BLaER1 (cell line): ENCODE measurements at regions not wholly inside any gene's neighbourhood (a gene's known extent, or its start where the extent isn't known, plus 50 kb on each side); places are given as distances from the start of the nearest gene placed in this dataset.

ENCODE experiments used
- H3K27ac ChIP-seq: shearing (Covaris generic); formaldehyde crosslinking; 2 replicates; pipeline ENCODE4 v1.8.1; 2022
- H3K27me3 ChIP-seq: shearing (Covaris generic); formaldehyde crosslinking; 2 replicates; pipeline ENCODE4 v1.8.1; 2022
- H3K36me3 ChIP-seq: shearing (Covaris generic); formaldehyde crosslinking; 2 replicates; pipeline ENCODE4 v1.8.1; 2022
- H3K4me1 ChIP-seq: shearing (Covaris generic); formaldehyde crosslinking; 2 replicates; pipeline ENCODE4 v1.8.1; 2022
- H3K4me2 ChIP-seq: shearing (Covaris generic); formaldehyde crosslinking; 2 replicates; pipeline ENCODE4 v1.8.1; 2022
- H3K4me3 ChIP-seq: shearing (Covaris generic); formaldehyde crosslinking; 2 replicates; pipeline ENCODE4 v1.8.1; 2022
- H3K9ac ChIP-seq: shearing (Covaris generic); formaldehyde crosslinking; 2 replicates; pipeline ENCODE4 v1.8.1; 2022
- H3K9me3 ChIP-seq: shearing (Covaris generic); formaldehyde crosslinking; 2 replicates; pipeline ENCODE4 v1.8.1; 2022
- H4K20me1 ChIP-seq: shearing (Covaris generic); formaldehyde crosslinking; 2 replicates; pipeline ENCODE4 v1.8.1; 2022
- Cebpa-rat ChIP-seq: shearing (Covaris generic); IDR thresholded peaks from 2 replicates; pipeline ENCODE4 v1.8.1; 2022

DNA sequence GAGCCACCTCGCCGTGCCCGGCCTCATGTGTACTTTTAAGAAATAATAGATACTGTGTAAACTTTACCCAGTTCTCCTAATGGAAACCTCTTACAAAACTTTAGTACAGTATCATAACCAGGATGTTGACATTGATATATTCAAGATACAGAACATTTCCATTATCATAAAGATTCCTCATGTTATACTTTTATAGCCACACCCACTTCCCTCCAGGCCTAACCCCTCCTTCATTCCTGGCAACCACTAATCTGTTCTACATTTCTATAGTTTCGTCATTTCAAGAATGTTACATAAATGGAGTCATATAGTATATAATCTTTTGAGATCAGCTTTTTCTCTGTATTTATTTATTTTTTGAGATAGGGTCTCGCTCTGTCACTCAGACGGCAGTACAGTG lies 52.6 kb upstream of the SALL4 start:
- H3K27ac ChIP-seq: no peak overlapping the region
- no peaks in the 10 kb centered on the region for H3K36me3 ChIP-seq
- no peak overlapping the region for H3K4me3 ChIP-seq
- H3K4me1 ChIP-seq: peaks cover 10% of the 10 kb centered on the region
- H3K4me2 ChIP-seq: no peak overlapping the region
- no peak for TF ChIP-seq Cebpa-rat
- no peak overlapping the region for H3K9ac ChIP-seq
- H3K9me3 ChIP-seq: no peaks in the 10 kb centered on the region
- no peaks in the 10 kb centered on the region for H4K20me1 ChIP-seq
- H3K27me3 ChIP-seq: no peaks in the 10 kb centered on the region
